H1 (cell line): ENCODE measurements at regions not wholly inside any gene's neighbourhood (a gene's known extent, or its start where the extent isn't known, plus 50 kb on each side); places are given as distances from the start of the nearest gene placed in this dataset.

ENCODE experiments used
- CTCF ChIA-PET: fragments of 300-600 bp; sonication (Branson Sonifier 250); formaldehyde crosslinking; loops from one replicate; lab custom pipeline; 2021; ENCODE audit not compliant: partially characterized antibody; lab: Charles Lee
- POLR2A ChIA-PET: fragments of 300-600 bp; sonication (Branson Sonifier 250); formaldehyde crosslinking; loops from one replicate; lab custom pipeline; 2021; ENCODE audit warnings: inconsistent platforms; ENCODE audit not compliant: partially characterized antibody; lab: Charles Lee
- DNase-seq, 2 experiments: peaks; one replicate each; pipeline versions ENCODE4 v3.0.0 to v3.0.0-alpha.2; 2010 to 2022; ENCODE audit warnings: low spot score in 2 of 2, low read depth in 1 of 2, mixed read lengths in 1 of 2
- FAIRE-seq: peaks from 2 replicates; lab custom pipeline; 2011; peaks lifted over from hg19 to GRCh38; lab: Jason Lieb, UNC
- H2AFZ ChIP-seq: 2 replicates; pipeline ENCODE4 v1.8.1; 2012; ENCODE audit warnings: low read length, inconsistent platforms
- H2AK5ac ChIP-seq: 2 replicates; pipeline ENCODE4 v1.6.1; 2013; ENCODE audit warnings: low read depth, low read length
- H2BK120ac ChIP-seq: replicated peaks from 2 replicates; pipeline ENCODE3; 2013; ENCODE audit warnings: low read depth, low read length, inconsistent platforms
- H2BK12ac ChIP-seq: 2 replicates; pipeline ENCODE4 v1.6.1; 2013; ENCODE audit warnings: low read depth, low read length
- H2BK15ac ChIP-seq: 2 replicates; pipeline ENCODE4 v1.6.1; 2013; ENCODE audit warnings: low read length
- H2BK20ac ChIP-seq: 2 replicates; pipeline ENCODE4 v1.6.1; 2013; ENCODE audit warnings: low read length
- H2BK5ac ChIP-seq: 2 replicates; pipeline ENCODE4 v1.6.1; 2013; ENCODE audit warnings: low read depth, low read length
- H3K14ac ChIP-seq: 2 replicates; pipeline ENCODE4 v1.6.1; 2013; ENCODE audit warnings: inconsistent platforms; ENCODE audit not compliant: insufficient read length
- H3K18ac ChIP-seq: 2 replicates; pipeline ENCODE4 v1.6.1; 2013; ENCODE audit warnings: low read length; ENCODE audit errors: extremely low read depth
- H3K23ac ChIP-seq: 2 replicates; pipeline ENCODE4 v1.6.1; 2013; ENCODE audit warnings: inconsistent platforms; ENCODE audit not compliant: insufficient read length
- H3K23me2 ChIP-seq: 2 replicates; pipeline ENCODE4 v1.6.1; 2013; ENCODE audit warnings: low read depth, low read length
- H3K27ac ChIP-seq: 2 replicates; pipeline ENCODE4 v1.6.1; 2011; ENCODE audit warnings: low read depth, low read length, inconsistent platforms
- H3K27me3 ChIP-seq, 4 experiments: replicated peaks in 1 of 4; 1 replicate in 1 of 4; 2 replicates in 3 of 4; pipeline versions ENCODE4 v1.6.1 to v1.8.1; 2011 to 2013; ENCODE audit warnings: low read length in 3 of 4, mild to moderate bottlenecking in 3 of 4, inconsistent platforms in 2 of 4, mixed read lengths in 2 of 4, moderate library complexity in 1 of 4; ENCODE audit not compliant: control insufficient read depth in 3 of 4, insufficient read depth in 3 of 4; ENCODE audit errors: extremely low read depth in 1 of 4
- H3K36me3 ChIP-seq, 4 experiments: 2 replicates each; pipeline versions ENCODE4 v1.6.1 to v1.8.1; 2011 to 2013; ENCODE audit warnings: mild to moderate bottlenecking in 4 of 4, low read length in 3 of 4, moderate library complexity in 2 of 4, control low read depth in 1 of 4, inconsistent platforms in 1 of 4; ENCODE audit not compliant: insufficient read depth in 4 of 4, control insufficient read depth in 2 of 4
- H3K4ac ChIP-seq: replicated peaks from 2 replicates; pipeline ENCODE3; 2013; ENCODE audit warnings: low read length, low read depth, mixed read lengths, inconsistent platforms; ENCODE audit not compliant: insufficient read length
- H3K4me1 ChIP-seq, 4 experiments: replicated peaks in 1 of 4; 1 replicate in 1 of 4; 2 replicates in 3 of 4; pipeline versions ENCODE4 v1.6.1 to v1.8.1; 2011 to 2013; ENCODE audit warnings: low read length in 3 of 4, inconsistent platforms in 2 of 4, mixed read lengths in 1 of 4; ENCODE audit not compliant: insufficient read depth in 4 of 4, control insufficient read depth in 3 of 4
- H3K4me2 ChIP-seq, 2 experiments: 2 replicates each; pipeline versions ENCODE4 v1.6.1 to v1.8.1; 2011 to 2013; ENCODE audit warnings: low read depth in 2 of 2, low read length in 2 of 2, control low read depth in 1 of 2, inconsistent platforms in 1 of 2, mild to moderate bottlenecking in 1 of 2; ENCODE audit not compliant: insufficient read depth in 1 of 2
- H3K4me3 ChIP-seq, 4 experiments: fragments of 200-600, 300-600 bp in 1 of 4; sonication (generic), shearing (Covaris generic), sonication (Bioruptor Twin) in 1 of 4; 2 replicates each; pipeline versions ENCODE4 v1.5.1 to v1.8.1; 2011 to 2016; ENCODE audit warnings: low read length in 4 of 4, low read depth in 3 of 4, control low read depth in 2 of 4, inconsistent platforms in 2 of 4, mild to moderate bottlenecking in 2 of 4, mixed read lengths in 1 of 4, moderate library complexity in 1 of 4; ENCODE audit not compliant: insufficient read depth in 2 of 4; ENCODE audit errors: extremely low read depth in 1 of 4
- H3K56ac ChIP-seq: replicated peaks from 2 replicates; pipeline ENCODE3; 2013; ENCODE audit warnings: low read depth, mild to moderate bottlenecking, mixed read lengths, low read length, inconsistent platforms; ENCODE audit not compliant: insufficient read length
- H3K79me1 ChIP-seq: 2 replicates; pipeline ENCODE4 v1.6.1; 2013; ENCODE audit warnings: low read depth, low read length, control low read depth
- H3K79me2 ChIP-seq, 2 experiments: 2 replicates each; pipeline versions ENCODE4 v1.6.1 to v1.8.1; 2012 to 2013; ENCODE audit warnings: low read length in 2 of 2, mild to moderate bottlenecking in 2 of 2, inconsistent platforms in 1 of 2; ENCODE audit not compliant: insufficient read depth in 2 of 2, control insufficient read depth in 1 of 2
- H3K9ac ChIP-seq, 4 experiments: replicated peaks in 1 of 4; 1 replicate in 1 of 4; 2 replicates in 3 of 4; pipeline versions ENCODE4 v1.6.1 to v1.8.1; 2011 to 2013; ENCODE audit warnings: low read depth in 3 of 4, low read length in 3 of 4, control low read depth in 2 of 4, mild to moderate bottlenecking in 2 of 4, moderate library complexity in 2 of 4, inconsistent platforms in 1 of 4; ENCODE audit errors: extremely low read depth in 1 of 4
- H3K9me3 ChIP-seq, 2 experiments: 2 replicates each; pipeline versions ENCODE4 v1.6.1 to v1.8.1; 2012 to 2013; ENCODE audit warnings: mild to moderate bottlenecking in 2 of 2, moderate library complexity in 2 of 2, control low read depth in 1 of 2, inconsistent platforms in 1 of 2, low read depth in 1 of 2, low read length in 1 of 2, mixed read lengths in 1 of 2; ENCODE audit not compliant: insufficient read depth in 2 of 2
- H4K20me1 ChIP-seq, 2 experiments: replicated peaks in 1 of 2; 2 replicates each; pipeline versions ENCODE3 to v1.8.1; 2011 to 2013; ENCODE audit warnings: inconsistent platforms in 2 of 2, low read length in 2 of 2, mild to moderate bottlenecking in 1 of 2; ENCODE audit not compliant: insufficient read depth in 2 of 2, control insufficient read depth in 1 of 2
- H4K5ac ChIP-seq: 2 replicates; pipeline ENCODE4 v1.6.1; 2013; ENCODE audit warnings: low read length, low read depth, mixed read lengths, inconsistent platforms; ENCODE audit not compliant: insufficient read length
- H4K8ac ChIP-seq: 2 replicates; pipeline ENCODE4 v1.8.0; 2013; ENCODE audit warnings: mild to moderate bottlenecking, moderate library complexity, low read length, inconsistent platforms; ENCODE audit not compliant: insufficient read depth; ENCODE audit errors: extremely low read depth
- H4K91ac ChIP-seq: replicated peaks from 2 replicates; pipeline ENCODE3; 2013; ENCODE audit warnings: low read length, mixed read lengths, inconsistent platforms; ENCODE audit not compliant: insufficient read length
- CBX8 ChIP-seq: fragments of 300-800, 300-1000 bp; sonication (generic); IDR thresholded peaks from 2 replicates; pipeline ENCODE4 v1.7.1; 2016; ENCODE audit warnings: low read depth, low read length, borderline replicate concordance
- CEBPB ChIP-seq: IDR thresholded peaks from 2 replicates; pipeline ENCODE4 v1.6.1; 2012; ENCODE audit warnings: low read depth, low read length
- EZH2 ChIP-seq: fragments of 200-600 bp; sonication (generic); IDR thresholded peaks from 2 replicates; pipeline ENCODE4 v1.7.1; 2012; ENCODE audit warnings: low read depth, mild to moderate bottlenecking, moderate library complexity, low read length, inconsistent platforms; ENCODE audit not compliant: severe bottlenecking
- RNF2 ChIP-seq: fragments of 200-900, 300-1000 bp; sonication (generic); IDR thresholded peaks from 2 replicates; pipeline ENCODE4 v1.7.1; 2016; ENCODE audit warnings: borderline replicate concordance, low read depth, mild to moderate bottlenecking, antibody characterized with exemption, low read length; ENCODE audit not compliant: poor library complexity, severe bottlenecking; ENCODE audit errors: missing control alignments
- SIN3A ChIP-seq, 2 experiments: IDR thresholded peaks in 1 of 2; conservative IDR thresholded peaks in 1 of 2; 2 replicates each; pipeline ENCODE4 v1.6.1; 2011 to 2012; ENCODE audit warnings: low read length in 2 of 2, improper control_type of control experiment in 1 of 2, low read depth in 1 of 2, mild to moderate bottlenecking in 1 of 2
- SIRT6 ChIP-seq: IDR thresholded peaks from one replicate; pipeline ENCODE4 v1.7.1; 2012; ENCODE audit warnings: low read length, inconsistent platforms
- TAF7 ChIP-seq: optimal IDR thresholded peaks from 2 replicates; pipeline ENCODE3; 2011; ENCODE audit warnings: low read depth, mild to moderate bottlenecking, inconsistent platforms, low read length, moderate library complexity, borderline replicate concordance
- WGBS, 2 experiments: shearing (Covaris generic) in 1 of 2; methylation state at CpG; one replicate each; pipeline versions ENCODE4 v1.1.6 to v1.1.7; 2013 to 2015; ENCODE audit warnings: low lambda C conversion rate in 2 of 2, mixed read lengths in 2 of 2, inconsistent platforms in 1 of 2, low coverage in 1 of 2, missing lambda C conversion rate in 1 of 2; ENCODE audit not compliant: insufficient replicate concordance in 2 of 2, insufficient coverage in 1 of 2, insufficient read length in 1 of 2; ENCODE audit errors: extremely low coverage in 1 of 2, missing lambda C conversion rate in 1 of 2; 5-methylcytosine and 5-hydroxymethylcytosine counted together
- TF ChIP-seq, protein P1 (sequence below): IDR thresholded peaks from 2 replicates; pipeline ENCODE4 v1.6.1; 2012; ENCODE audit warnings: inconsistent platforms
- TF ChIP-seq, protein P2 (sequence below), 3 experiments: IDR thresholded peaks; 1 replicate in 2 of 3; 2 replicates in 1 of 3; pipeline versions ENCODE4 v1.5.1 to v1.6.1; 2011; ENCODE audit warnings: low read length in 3 of 3, mild to moderate bottlenecking in 3 of 3, inconsistent platforms in 2 of 3, low read depth in 1 of 3, moderate library complexity in 1 of 3; ENCODE audit not compliant: insufficient read depth in 1 of 3; ENCODE audit errors: control extremely low read depth in 1 of 3

DNA sequence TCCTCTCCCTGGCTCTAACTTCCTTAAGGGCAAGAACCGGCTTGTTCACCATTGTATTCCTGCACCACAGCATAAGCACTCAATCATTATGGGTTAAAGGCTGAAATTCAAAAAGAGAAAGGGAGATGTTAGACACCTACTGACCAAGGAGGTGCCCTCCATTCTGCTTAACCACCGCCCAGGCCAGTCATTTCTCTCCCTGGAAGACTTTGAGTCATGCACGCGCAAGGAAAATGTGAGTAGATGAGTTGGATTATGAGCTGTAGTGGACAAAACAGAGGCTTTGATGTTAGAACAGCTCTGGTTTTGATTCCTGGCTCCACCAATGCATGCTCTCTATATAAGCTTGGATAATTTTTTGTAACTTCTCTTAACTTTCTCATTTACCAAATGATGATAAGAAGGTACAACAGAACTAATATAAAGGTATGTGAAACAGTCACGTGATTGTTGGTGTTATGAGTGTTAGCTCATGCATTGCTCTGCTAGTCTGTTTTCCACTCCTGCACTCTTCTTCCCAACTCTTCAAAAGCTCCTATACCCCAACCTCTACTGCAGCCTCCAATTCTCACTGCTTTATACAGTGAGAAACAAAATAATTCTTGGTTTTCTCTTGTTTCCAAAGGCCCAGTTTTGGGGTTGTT lies 148.4 kb upstream of the ATP11B start:
- H3K23ac ChIP-seq, result no peak overlapping the region
- H2BK5ac ChIP-seq, result no peak overlapping the region
- no peak overlapping the region for H2BK15ac ChIP-seq
- FAIRE-seq (no peak), DNase-seq (no peak)
- no peak overlapping the region for H3K14ac ChIP-seq
- H3K9ac ChIP-seq, result no peak overlapping the region
- no peak overlapping the region for H3K27ac ChIP-seq
- H3K4ac ChIP-seq, result no peak overlapping the region
- no peak overlapping the region for H3K18ac ChIP-seq
- ChIA-PET POLR2A (interaction anchor here (1.3 kb wide), 1 partner anchor 38 kb away, joined by 4 read pairs; no protein-coding TSS in a partner anchor), CTCF (interaction anchor here (0.6 to 1.7 kb wide), 6 partner anchors 20 to 1601 kb away, joined by 3 to 5 read pairs (median 3); no protein-coding TSS in a partner anchor)
- H4K5ac ChIP-seq, result no peak overlapping the region
- no peaks in the 10 kb centered on the region for H4K20me1 ChIP-seq
- H3K4me1 ChIP-seq, result no peaks in the 10 kb centered on the region
- 85% methylated on average over 5 of the region's 5 CpGs; no CpG with 5 or more reads in 1 of the 2 experiments for WGBS, 2 experiments
- H3K36me3 ChIP-seq, result no peaks in the 10 kb centered on the region
- H4K91ac ChIP-seq, result no peak overlapping the region
- no peak overlapping the region for H3K4me3 ChIP-seq
- H4K8ac ChIP-seq, result no peak overlapping the region
- H3K79me1 ChIP-seq, result no peaks in the 10 kb centered on the region
- no peaks in the 10 kb centered on the region for H3K23me2 ChIP-seq
- H3K27me3 ChIP-seq, result no peaks in the 10 kb centered on the region
- no peak overlapping the region for H2BK12ac ChIP-seq
- H3K56ac ChIP-seq, result no peak overlapping the region
- no peak overlapping the region for H2BK120ac ChIP-seq
- no peak overlapping the region for H2BK20ac ChIP-seq
- H3K79me2 ChIP-seq, result no peaks in the 10 kb centered on the region
- H3K4me2 ChIP-seq, result no peak overlapping the region
- H3K9me3 ChIP-seq, result no peaks in the 10 kb centered on the region
- 0 out of 2 replicates have a peak overlapping the region, but pooled peaks have one; percentile 31 for H2AFZ ChIP-seq
- H2AK5ac ChIP-seq, result no peak overlapping the region
- TF ChIP-seq CEBPB (no peak), TAF7 (no peak), SIRT6 (no peak), EZH2 (no peak), SIN3A (conservative IDR thresholded peaks at IDR 0.05 in 1 of 2, IDR thresholded peaks at IDR 0.05 in 1 of 2; ENCODE audit: low read depth in 1 of 2, low read length in 2 of 2) (no peak), RNF2 (no peak), CBX8 (no peak)
- TF ChIP-seq, protein P1, sequence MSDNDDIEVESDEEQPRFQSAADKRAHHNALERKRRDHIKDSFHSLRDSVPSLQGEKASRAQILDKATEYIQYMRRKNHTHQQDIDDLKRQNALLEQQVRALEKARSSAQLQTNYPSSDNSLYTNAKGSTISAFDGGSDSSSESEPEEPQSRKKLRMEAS, result no peak
- TF ChIP-seq, protein P2, sequence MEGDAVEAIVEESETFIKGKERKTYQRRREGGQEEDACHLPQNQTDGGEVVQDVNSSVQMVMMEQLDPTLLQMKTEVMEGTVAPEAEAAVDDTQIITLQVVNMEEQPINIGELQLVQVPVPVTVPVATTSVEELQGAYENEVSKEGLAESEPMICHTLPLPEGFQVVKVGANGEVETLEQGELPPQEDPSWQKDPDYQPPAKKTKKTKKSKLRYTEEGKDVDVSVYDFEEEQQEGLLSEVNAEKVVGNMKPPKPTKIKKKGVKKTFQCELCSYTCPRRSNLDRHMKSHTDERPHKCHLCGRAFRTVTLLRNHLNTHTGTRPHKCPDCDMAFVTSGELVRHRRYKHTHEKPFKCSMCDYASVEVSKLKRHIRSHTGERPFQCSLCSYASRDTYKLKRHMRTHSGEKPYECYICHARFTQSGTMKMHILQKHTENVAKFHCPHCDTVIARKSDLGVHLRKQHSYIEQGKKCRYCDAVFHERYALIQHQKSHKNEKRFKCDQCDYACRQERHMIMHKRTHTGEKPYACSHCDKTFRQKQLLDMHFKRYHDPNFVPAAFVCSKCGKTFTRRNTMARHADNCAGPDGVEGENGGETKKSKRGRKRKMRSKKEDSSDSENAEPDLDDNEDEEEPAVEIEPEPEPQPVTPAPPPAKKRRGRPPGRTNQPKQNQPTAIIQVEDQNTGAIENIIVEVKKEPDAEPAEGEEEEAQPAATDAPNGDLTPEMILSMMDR (IDR thresholded peaks at IDR 0.05; ENCODE audit: control extremely low read depth in 1 of 3, insufficient read depth in 1 of 3, low read depth in 1 of 3, low read length in 3 of 3), result no peak
